Activated CD8-positive, alpha-beta memory T cell treated with anti-CD3 and anti-CD28 coated beads, Interleukin-2, amount 50 U/mL, for 4 hours (primary cell): ENCODE measurements at regions not wholly inside any gene's neighbourhood (a gene's known extent, or its start where the extent isn't known, plus 50 kb on each side); places are given as distances from the start of the nearest gene placed in this dataset.

Experiments
- DNase-seq: peaks from one replicate; pipeline ENCODE4 v3.0.0-alpha.2; 2020

DNA sequence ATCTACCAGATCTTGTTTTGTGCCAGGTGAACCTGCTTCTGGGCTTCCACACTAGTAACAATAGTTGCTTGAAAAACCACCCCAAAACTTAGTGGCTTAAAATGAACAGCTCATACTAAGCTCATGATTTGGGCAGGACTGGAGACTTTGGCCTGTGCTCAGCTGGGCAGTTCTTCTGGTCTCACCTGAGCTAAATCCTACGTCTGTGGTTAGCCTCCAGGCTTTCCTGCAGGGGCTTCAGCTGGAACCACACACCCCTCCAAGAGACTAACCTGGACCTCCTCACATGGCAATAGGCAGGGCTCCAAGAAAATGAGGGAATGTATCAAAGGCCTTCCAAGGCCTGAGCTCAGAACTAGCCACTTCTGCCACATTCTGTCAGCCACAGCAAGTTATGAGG is 144.1 kb downstream of the CD8B2 start:
- no peak for DNase-seq

DNA sequence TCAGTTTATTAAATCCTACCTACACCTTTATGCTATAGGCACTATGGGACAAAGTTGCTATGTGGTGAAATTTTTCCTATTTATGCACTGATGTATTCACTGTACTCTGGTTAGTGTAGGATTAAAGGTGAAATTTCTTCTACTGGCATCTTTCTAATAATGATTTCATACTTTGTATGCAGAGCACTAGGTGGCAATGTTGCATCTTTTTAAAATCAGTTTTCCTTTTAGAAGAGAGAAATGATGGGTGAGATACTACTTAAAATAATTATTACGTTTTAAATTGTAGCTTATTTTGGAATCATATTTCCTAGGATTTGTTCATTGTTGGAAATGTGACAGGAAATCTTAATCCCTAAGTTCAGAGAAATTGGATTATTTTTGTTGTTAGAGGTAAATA is 150.9 kb downstream of the CD8B2 start:
- DNase-seq, result no peak

GRCh38 chr2:106638580-106638979 is 151.4 kb downstream of the CD8B2 start:
- no peak for DNase-seq

- DNase-seq, result no peak
These were observed 155.5 kb downstream of the CD8B2 start for GRCh38 chr2:106642679-106643078.

GRCh38 chr2:106644623-106645022 is 157.5 kb downstream of the CD8B2 start:
- no peak for DNase-seq

- DNase-seq, result no peak
These were observed 159.4 kb downstream of the CD8B2 start for GRCh38 chr2:106646605-106647004.

DNA sequence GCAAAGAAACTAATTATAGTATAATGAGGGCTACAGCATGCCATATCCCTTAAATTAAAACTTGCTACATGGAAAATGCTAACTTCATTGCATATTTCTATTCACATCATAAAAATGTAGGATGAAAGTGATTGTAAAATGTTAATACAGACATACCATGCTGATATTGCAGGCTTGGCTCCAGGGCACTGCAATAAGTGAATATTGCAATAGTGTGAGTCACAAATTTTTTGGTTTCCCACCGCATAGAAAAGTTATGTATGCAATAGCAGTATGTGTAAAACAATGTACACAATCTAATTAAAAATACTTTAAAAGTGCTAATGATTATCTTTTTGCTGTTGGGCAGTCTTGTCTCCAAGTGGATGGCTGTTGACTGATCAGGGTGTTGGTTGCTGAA is 162.1 kb downstream of the CD8B2 start:
- DNase-seq, result no peak

- DNase-seq, result no peak
These were observed 166.3 kb downstream of the CD8B2 start for GRCh38 chr2:106653465-106653864.

DNA sequence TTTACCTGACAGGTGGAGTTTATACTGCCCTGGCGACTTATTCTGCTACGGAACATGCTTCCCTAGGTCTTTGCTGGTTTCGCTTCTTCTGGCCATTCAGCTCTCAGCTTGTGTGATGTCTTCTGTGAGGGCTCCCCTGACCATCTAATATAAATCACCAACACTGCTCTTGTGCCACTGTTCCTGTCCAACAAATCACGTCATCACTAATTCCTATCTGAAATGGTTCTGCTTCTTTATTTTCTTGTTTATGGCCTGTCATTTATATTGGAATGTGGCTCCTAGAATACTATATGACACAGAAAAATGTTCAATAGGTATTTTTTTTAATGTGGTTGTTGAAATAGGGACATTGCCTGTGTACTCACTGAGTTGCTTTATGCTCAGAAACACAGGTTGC is 171.5 kb downstream of the CD8B2 start:
- DNase-seq, result no peak

DNA sequence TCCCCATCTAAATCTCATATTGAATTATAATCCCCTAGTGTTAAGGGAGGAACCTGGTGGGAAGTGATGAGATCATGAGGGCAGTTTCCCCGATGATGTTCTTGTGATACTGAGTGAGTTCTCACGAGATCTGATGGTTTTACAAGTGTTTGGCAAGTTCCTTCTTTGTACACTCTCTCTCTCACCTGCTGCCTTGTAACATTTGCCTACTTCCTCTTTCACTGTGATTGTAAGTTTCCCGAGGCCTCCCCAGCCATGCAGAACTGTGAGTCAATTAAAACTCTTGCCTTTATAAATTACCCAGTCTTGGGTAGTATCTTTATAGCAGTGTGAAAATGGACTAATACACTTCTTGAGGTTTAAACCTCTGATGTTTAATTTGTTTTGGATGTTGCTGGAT is 177.5 kb downstream of the CD8B2 start:
- DNase-seq, result no peak

- DNase-seq, result no peak
These were observed 180.4 kb downstream of the CD8B2 start for GRCh38 chr2:106667478-106668070.

GRCh38 chr2:106685180-106685897 is 198.2 kb downstream of the CD8B2 start:
- no peak for DNase-seq

DNA sequence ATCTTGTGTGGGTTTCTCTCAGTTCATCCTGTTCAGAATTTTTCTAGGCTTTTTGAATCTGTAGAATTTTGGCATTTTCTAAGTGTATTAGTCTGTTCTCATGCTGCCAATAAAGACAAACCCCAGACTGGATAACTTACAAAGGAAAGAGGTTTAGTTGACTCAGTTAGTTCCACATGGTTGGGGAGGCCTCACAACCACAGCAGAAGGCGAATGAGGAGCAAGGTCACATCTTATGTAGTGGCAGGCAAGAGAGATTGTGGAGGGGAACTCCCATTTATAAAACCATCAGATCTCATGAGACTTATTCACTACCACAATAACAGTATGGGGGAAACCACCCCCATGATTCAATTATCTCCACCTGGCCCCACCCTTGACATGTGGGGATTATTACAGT is 199.2 kb downstream of the ST6GAL2 start:
- DNase-seq, result no peak

DNA sequence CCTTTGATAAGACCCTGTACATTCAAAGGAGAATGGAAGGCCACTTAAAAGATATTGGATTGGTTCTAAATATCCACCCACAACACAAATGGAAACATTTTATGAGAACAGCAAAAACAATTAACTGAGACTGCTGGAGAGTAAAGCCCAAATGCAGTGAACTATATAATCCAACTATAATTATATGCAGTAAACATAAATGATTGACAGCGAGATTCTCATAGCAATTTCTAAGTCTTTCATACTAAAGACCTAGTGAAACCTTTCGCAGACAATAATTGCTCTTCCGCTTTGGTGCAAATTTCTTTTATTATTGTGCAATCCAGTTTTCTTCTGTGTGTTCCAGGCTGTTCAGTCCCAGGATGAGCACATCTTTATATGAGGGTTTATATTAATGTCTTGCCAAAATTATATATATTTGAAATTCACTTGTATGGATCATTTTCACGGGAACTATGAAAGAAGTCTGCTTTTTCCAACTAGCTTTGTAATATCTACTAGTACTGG is 190.9 kb downstream of the ST6GAL2 start:
- no peak for DNase-seq

DNA sequence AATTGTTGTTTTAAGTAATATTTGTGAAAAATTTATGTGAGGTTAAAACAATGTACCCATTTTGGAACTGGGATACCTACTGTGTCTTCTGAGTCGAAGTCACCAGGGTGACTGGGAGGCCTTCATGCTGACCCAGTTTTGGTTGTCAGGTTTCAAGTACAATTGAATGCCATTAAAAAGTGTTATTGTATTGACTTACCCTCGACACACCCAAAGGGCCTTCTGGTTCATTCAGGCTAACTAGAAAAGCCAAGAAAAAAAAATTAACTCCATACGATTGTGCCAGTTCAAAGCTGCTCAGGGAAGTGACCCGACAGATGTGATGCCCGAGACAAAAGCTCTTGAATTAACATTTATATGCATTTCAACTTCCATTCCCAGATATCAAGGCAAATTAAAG is 190.0 kb downstream of the ST6GAL2 start:
- no peak for DNase-seq

- no peak for DNase-seq
These were observed 185.4 kb downstream of the ST6GAL2 start for GRCh38 chr2:106700616-106701015.

GRCh38 chr2:106701203-106702022 is 184.6 kb downstream of the ST6GAL2 start:
- no peak for DNase-seq

GRCh38 chr2:106703161-106703560 is 182.8 kb downstream of the ST6GAL2 start:
- no peak for DNase-seq

GRCh38 chr2:106704798-106705197 is 181.2 kb downstream of the ST6GAL2 start:
- no peak for DNase-seq

DNA sequence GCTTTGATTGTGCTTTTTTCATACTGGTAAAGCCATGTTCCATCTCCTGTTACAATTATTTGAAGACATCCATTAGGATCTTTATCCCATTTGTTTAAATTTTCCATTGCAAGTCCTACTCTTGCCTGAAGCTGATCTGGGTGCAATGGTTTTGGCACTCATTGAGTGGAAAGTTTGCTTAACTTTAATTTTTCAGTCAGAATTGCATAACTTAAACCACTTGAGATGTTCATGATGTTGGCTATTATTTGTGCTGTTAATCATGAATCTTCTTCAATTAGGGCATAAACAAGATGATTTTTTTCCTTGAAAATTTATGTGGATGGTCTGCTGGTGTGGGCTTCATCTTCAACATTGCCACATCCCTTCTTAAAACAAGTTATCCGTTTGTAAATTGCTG is 180.1 kb downstream of the ST6GAL2 start:
- DNase-seq, result no peak

DNA sequence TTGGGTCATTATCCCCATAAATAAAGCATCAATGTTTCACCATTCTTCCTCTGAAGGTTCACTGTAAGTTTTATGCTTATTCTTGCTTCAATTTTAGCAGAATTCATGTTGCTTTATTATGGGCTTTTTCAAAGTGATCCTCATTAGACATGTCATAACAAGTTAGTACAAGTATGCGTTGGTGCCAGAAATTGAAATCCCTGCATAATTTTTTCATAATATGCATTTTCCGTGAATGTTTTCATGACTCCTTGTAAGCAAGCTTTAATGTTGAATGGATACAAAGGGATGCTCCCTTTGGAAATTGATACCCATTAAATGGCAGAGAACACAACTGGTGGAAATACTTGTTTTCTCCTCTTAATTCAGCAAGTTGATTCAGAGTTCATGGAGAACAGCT is 179.7 kb downstream of the ST6GAL2 start:
- no peak for DNase-seq

DNA sequence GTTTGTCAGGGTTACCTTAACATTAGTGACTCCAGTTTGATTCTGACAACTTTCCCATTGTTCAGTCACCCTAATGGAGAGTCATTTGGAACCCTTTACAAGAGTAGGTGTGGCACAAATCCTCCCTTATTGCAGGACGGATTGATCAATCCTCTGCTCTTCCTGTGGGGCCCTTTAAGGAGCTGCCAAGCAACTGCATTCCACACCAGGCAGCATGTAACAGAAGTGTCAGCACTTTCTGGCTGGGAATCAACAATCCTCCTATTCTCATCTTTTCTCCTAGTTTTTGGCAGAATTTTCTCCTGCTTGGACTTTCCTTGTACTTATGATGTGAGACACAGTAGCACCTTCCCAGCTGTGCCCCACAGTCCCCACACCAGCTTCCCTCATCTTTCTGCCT is 177.8 kb downstream of the ST6GAL2 start:
- DNase-seq, result no peak

DNA sequence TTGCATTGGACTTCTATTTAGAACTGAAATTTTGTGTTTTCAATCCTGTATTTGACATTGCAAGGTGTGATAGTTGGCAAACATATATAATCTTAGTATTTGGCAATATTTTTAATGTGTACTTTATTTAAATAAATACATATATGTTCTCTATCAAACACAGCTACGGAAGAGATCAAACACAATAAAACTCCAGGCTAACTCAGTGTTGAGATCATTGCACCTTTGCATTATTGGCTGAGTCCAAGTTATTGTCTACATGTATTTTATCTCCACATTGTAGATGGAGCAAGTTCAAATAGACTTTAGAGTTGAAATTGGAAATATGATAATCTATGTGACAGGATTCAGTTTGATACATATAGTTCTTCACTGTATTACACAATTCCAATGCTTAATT is 176.7 kb downstream of the ST6GAL2 start:
- DNase-seq, result no peak

DNA sequence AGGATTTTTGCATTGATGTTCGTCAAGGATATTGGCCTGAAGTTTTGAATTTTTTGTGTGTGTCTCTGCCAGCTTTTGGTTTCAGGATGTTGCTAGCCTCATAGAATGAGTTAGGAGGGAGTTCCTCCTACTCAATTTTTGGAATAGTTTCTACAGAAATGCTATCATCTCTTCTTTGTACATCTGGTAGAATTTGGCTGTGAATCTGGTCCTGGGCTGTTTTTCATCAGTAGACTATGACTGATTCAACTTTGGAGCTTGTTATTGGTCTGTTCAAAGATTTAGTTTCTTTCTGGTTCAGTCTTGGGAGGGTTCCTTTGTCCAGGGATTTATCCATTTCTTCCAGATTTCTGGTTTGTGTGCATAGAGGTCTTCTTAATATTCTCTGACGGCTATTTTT is 166.7 kb downstream of the ST6GAL2 start:
- DNase-seq, result no peak
